GM21786 (cell line): ENCODE measurements at regions not wholly inside any gene's neighbourhood (a gene's known extent, or its start where the extent isn't known, plus 50 kb on each side); places are given as distances from the start of the nearest gene placed in this dataset.
A peak's percentile ranks its signal among the peaks of the same experiment; 100 is the strongest.
"Not testable (repeated sequence)": the region's sequence is repeated elsewhere in the genome, so short reads cannot be mapped to it uniquely, and the experiment has no call there.

Experiments
- ATAC-seq: cut with Tn5 transposase; IDR thresholded peaks from one replicate; pipeline ENCODE4 v1.9.1; 2021; ENCODE audit not compliant: unreplicated experiment

DNA sequence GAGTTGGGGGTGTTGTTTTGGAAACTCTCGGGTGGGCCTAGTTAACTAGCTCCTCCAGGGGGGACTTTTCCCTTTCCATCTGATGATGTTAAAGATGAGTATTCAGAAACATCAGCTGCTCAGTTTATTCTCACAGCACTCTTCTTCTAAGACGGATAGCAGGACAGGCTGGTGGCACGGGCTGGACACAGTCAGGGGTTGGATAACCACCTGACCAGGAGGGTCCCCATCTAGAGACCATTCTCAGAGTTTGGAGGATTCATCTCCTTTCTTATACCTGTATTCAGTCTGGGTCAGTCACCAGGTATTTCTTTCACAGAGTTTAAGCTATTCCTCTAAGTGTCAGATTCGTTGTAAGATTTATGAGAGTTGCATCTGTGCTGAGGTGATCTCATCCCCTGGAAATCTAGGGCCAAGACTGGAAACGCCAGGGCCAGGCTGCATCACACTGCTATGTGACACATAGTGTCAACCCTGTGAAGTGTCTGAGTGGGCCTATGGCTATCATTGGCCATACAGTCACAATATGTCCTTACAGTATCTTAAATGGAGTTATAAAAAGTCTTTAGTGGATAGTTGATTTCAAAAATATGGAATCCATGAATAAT, 111.7 kb downstream of the FAM50B start:
- ATAC-seq: no peak

DNA sequence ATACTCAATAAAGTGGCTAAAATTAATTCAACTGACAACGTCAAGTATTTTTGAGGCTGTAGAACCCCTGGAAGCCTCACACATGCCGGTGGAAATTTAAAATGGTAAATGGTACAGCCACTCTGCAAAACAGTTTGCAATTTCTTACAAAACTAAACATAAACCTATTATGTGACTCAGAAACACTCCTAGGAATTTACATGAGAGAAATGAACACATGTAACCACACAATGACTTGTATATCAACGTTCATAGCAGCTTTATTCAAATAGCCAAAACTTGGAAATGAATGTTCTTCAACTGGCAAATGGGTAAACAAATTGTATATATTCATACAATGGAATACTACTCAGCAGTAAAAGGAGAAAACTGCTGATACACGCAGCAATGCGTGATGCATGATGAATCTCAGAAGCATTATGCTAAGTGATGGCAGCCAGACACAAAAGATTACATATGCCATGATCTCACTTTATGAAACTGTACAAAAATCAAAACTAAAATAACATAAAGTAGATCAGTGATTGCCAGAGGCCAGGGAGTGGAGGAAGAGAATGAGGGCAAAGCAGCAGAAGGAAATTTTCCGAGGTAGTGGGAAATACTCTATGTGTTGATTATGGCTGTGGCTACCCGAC, 112.5 kb downstream of the FAM50B start:
- ATAC-seq: no peak

DNA sequence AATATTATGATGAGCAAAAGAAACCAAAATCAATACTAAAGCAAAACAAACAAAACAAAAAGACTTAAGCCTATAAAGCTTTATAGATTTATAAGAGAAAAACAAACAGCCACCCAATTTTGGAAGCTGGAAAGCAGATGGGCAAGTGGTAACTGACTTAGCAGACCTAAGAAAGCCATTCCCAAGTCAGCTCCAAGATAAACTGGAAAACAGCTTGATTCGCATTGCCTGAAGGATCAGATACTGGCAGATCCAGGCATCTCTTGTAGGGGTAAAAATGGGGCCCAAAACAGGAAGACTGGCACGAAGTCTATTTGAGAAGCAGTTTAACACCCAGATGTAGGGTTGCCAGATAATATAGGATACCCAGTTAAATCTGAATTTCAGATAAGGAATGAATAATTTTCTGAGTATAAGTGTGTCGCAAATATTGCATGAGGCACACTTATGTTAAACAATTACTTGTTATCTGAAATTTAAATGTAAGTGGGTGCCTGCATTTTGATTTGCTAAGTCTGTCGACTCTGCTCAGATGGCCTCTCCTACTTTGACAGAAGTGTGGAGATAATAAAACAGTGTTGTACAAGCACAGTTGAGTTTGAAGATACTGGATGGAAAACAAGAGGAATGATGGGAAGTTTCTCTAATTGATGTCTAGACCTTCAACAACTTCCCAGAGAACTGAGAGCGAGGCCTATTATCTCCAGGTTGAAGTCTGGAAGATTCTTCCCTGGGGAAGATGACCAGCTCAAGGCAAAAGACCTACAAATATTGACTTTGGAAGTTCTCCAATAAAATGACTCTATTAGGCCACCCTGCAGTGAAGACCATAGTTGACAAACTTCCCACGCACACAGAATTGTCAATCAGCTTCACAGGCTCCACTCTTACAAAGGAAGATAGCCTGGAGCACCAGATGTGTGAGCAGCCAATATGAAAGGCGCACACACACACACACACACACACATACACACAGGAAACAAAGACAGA, 113.4 kb downstream of the FAM50B start:
- no peak for ATAC-seq

DNA sequence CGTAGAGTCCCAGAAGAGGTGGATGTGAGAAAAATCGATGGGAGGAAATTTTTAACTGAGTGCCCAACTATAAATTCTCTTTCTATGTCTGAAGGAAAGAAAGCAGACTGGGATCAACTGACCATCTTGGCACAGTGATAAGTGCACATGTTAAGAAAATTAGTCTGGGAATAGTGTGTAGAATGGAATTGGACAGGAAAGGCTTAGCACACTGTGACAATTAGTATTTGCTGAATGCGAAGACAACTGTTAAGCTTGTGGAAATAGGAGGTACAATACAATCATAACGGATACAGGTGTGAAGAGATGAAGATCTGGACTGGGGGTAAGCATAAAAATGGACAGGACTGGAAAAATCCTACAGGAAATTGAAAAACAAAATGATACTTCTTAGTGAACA, 114.3 kb downstream of the FAM50B start:
- no peak for ATAC-seq

DNA sequence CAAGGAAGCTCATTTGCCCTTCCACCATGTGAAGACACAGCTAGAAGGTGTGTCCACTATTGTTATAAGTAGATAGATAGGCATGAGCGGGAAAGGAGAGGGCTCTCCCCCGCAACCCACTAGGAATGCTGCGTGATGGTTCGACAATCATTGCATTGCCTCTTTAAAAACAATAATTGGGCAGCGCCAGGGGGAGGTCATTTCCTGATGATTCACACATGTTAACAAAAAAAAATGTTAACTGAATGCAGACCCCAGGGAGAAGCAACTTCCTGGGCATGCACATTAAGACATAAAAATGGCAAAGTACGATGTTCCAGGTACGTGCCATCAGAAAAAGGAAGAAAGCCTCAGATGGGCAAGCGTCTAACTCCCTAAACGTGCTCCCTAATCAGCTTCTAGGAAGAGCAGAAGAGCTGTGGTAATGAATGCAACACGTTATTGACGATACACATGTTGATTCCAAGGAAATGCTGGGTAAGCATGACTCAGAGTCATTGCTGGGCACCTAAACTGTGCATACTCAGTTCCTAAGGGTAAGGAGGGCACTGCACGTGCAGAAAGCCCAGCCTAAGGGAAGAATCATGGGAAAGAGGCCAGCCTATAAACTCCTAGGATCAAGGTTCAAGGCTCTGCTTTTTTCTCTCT, 113.7 kb downstream of the FAM217A start:
- no peak for ATAC-seq

DNA sequence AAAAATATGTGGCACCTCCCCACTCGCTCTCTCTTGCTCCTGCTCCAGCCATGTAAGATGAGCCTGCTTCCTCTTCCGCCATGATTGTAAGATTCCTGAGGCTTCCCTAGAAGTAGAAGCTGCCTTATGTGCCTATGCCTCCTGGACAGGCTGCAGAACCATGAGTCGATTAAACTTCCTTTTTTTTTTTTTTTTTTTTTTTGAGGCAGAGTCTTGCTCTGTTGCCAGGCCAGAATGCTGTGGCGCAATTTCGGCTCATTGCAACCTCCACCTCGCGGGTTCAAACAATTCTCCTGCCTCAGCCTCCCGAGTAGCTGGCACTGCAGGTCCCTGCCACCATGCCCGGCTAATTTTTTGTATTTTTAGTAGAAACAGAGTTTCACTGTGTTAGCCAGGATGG, 112.5 kb downstream of the FAM217A start:
- ATAC-seq: no peak

DNA sequence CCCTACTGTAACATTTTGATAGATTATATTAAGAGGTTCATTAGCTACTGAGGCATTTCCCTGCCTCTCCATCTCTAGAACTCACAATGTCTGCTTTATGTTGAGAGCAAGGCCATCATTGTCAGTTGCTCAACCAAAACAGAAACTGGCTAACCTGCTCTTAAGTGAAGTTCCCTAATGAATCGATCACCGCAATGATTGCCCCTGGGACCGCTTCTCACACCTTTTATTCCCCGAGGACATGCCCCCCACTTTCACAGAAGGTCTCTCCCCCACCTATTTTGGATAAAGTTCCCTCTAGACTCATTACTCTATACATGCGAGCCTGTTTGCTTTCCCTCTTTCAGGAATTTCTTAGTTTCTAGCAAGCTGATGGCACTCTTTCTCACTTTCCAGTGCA, 108.8 kb downstream of the FAM217A start:
- no peak for ATAC-seq

DNA sequence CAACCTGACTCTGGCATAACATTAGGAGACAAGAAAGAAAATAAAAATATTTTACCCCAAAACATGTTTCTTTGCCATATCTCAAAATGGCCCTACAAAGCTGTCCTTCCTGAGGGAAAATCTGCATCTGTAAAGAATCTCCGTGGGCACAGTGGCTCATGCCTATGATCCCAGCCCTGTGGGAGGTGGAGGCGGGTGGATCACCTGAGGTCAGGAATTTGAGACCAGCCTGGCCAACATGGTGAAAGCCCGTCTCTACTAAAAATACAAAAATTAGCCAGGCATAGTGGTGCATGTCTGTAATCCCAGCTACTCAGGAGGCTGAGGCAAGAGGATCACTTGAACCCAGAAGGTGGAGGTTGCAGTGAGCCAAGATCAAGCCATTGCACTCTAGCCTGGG, 105.8 kb downstream of the FAM217A start:
- not testable (repeated sequence) for ATAC-seq

DNA sequence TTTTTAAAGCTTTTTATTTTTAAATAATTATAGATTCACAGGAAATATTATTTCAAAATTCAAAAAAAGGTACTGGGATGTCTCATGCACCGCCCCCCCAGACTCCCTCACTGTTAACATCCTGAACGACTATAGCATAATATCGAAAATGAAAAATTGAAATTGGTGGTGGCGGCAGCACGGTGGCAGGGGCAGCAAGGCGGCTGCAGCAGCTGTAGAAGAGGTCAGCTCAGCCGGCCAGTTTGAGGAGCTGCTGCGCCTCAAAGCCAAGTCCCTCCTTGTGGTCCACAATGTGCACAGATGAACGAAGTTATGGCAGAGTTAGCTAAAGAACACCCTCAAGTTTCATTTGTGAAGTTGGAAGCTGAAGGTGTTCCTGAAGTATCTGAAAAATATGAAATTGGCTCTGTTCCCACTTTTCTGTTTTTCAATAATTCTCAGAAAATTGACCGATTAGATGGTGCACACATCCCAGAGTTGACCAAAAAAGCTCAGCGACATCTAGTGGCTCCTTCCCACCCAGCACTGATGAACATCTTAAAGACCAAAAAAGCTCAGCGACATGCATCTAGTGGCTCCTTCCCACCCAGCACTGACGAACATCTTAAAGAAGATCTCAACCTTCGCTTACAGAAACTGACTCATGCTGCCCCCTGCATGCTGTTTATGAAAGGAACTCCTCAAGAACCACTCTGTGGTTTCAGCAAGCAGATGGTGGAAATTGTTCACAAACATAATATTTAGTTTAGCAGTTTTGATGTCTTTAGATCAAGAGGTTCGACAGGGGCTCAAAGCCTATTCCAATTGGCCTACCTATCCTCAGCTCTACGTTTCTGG, 100.8 kb downstream of the FAM217A start:
- ATAC-seq: peak; percentile 81

DNA sequence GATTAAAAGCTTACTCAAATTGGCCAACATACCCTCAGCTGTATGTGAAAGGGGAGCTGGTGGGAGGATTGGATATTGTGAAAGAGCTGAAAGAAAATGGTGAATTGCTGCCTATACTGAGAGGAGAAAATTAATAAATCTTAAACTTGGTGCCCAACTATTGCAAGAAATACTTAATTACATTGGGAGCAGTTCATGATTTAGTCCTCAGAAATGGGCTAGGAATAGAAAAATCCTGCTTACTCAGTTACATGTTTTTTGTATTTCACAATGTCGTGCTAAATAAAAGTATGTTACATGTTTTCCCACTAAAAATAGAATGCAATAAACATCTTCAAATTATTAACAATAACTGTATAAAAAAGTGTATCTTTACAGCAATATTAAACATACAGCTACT, 100.0 kb downstream of the FAM217A start:
- not testable (repeated sequence) for ATAC-seq

DNA sequence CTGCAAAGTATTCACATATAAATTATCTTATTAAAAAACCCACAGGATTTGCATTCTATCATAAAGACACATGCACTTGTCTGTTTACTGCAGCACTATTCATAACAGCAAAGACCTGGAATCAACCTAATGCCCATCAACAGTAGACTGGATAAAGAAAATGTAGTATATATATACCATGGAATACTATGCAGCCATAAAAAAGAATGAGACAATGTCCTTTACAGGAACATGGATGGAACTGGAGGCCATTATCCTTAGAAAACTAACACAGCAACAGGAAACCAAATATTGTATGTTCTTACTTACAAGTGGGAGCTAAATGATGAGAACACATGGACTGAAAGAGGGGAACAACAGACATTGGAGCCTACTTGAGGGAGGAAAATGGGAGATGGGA, 97.0 kb downstream of the FAM217A start:
- no peak for ATAC-seq

DNA sequence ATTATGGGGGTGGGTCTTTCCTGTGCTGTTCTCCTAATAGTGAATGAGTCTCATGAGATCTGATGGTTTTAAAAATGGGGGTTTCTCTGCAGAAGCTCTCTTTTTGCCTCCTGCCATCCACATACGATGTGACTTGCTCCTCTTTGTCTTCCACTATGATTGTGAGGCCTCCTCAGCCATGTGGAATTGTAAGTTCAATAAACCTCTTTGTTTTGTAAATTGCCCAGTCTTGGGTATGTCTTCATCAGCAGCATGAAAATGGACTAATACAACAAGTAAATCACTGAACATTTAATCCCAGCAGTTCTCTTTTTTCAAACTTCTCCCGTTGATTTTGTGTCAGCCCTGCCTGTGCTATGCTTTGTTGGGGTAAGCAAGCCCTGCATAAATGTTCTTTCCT, 95.2 kb downstream of the FAM217A start:
- ATAC-seq: no peak

DNA sequence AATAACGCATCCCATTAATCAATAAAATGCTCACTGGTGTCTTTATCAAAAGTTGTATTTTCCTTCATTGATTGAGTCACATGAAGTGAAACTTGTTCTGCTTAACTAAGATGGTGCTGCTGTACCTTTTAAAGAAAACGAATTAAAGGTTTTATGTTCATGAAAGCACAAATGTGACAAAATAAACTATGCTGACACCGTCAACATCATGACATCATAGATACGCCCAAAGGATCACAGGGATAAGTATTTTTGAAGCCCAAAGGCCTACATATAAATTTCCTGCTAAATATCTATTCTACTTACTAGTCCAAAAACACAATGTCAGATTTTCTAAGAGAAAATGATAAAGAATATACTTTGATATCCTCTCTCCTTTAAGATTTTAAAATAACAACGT, 94.4 kb downstream of the FAM217A start:
- no peak for ATAC-seq

DNA sequence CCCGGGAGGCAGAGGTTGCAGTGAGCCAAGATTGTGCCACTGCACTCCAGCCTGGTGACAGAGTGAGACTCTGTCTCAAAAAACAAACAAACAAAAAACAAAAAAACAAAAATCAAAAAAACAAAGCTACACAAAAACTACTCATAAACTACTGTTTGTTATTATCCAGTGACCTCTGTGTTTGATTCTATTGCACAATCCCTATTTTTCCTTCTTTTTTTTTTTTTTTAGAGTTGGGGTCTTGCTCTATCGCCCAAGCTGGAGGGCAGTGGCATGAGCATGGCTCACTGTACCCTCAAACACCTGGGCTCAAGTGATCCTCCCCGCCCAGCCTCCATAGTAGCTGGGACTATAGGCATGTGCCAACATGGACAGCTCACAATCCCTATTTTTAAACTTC, 92.7 kb downstream of the FAM217A start:
- ATAC-seq: no peak

DNA sequence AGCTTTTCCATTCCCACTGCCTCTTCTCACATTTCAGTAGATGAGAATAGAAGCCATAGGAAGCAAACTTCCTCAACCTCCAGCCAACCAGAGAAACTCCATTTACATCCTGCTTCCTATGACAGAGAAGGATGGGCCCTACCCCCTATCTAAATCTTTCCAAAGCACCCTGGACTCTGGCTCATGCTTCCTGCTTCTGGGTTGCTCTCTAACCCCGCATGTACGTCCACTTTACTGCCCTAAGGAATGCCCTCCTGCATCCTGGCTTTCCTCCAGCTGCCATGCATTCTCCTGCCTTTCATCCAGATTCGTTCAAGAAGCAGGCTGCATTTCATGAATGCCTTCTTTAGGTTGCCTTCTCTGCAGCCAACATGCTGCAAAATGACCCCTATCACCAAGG, 91.9 kb downstream of the FAM217A start:
- ATAC-seq: no peak

DNA sequence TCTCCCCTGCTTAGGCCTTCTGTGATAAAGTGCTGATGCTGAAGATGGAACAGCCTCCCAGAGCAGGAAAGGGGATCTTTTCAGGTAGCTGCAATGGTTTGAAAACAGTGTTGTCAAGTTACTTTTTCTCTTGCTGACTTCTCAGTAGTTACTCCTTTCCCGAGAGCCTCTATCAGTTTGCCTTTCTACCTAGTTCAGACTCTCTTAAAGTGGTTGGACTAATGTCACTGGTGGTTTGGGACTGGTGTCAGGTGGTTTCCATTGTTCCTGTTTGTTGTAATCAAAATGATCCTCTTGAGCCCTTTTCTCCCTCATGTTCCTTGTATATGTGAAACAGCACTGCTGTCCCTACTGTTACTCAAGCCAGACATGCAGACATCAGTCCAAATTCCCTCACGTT, 91.4 kb downstream of the FAM217A start:
- ATAC-seq: no peak

DNA sequence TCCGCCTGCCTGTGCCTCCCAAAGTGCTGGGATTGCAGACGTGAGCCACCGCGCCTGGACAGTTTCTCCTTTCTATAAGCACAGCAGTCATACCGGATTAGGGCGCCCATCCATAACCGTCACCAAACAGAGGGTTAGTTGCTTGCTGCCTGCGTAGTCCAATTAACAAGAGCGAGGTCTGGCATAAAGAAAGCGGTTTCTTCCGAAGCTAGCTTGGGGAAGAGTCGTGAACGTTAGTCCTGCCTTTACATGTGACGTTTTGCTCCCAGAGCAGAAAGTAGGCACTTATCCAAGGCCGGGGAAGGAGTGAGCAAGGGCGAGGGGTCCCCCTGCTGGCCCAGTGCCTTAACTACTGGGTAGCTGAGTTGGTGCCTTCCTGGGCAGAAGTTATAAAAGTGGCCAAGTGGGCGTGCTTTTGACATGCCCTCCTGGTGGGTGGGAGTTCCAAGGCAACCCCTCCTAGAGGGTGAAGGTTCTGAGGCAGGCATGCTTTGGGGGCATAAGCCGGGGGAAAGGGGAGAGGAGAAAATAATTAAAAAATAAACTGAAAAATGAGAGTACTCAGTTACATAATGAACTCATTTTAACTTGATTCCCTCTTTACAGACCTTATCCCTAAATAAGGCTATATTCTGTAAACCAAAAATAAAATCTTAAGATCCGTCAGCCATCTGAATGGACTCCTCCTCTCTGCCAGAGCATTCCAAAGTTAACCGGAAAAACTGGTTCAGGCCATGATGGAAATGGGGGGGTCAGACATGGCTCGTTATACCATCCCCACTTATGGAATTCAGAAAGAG, 88.0 kb downstream of the FAM217A start:
- peak; percentile 75 for ATAC-seq

DNA sequence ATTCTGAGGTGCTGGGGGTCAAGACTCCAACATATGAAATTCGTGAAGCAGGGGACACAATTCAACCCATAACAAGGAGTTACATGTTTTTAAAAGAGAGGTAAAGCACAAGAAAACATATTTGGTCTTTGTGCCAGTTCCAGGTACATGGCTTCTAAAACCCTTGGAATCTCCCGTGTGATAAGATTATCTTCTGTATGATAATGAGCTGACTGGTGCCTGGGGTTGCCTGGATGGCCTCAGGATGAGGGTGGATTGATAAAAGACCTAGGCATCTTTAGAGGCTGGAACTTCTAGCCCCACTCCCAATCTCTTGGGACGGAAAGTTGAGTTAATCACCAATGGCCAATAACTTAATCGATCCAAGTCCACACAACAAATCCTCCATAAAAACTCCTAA, 87.0 kb downstream of the FAM217A start:
- no peak for ATAC-seq

DNA sequence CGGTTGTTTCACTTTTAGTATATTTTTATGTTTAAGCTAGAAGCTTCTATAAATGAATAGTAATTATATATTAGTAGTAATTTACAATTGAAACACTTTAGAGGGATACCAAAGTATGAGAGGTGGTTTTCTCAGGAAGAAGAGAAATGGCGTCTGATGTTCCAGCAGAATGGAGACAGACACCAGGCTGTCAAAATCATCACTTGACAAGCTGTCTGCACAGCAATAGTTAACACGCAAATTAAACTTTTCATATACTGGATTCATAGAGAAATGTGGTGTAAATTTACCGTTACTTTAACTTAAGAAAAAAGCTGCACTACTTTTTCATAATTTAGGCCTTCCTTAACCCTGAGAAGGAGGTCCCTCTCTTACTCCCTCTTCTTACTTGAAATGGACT, 82.6 kb downstream of the FAM217A start:
- ATAC-seq: no peak
